DLD1 (cell line): ENCODE measurements at regions not wholly inside any gene's neighbourhood (a gene's known extent, or its start where the extent isn't known, plus 50 kb on each side); places are given as distances from the start of the nearest gene placed in this dataset.

Experiments
- in situ Hi-C: cut with HindIII; loops from 2 replicates; pipeline ENCODE4 v1.10.0; 2017; ENCODE audit warnings: low sequenced_read_pairs

DNA sequence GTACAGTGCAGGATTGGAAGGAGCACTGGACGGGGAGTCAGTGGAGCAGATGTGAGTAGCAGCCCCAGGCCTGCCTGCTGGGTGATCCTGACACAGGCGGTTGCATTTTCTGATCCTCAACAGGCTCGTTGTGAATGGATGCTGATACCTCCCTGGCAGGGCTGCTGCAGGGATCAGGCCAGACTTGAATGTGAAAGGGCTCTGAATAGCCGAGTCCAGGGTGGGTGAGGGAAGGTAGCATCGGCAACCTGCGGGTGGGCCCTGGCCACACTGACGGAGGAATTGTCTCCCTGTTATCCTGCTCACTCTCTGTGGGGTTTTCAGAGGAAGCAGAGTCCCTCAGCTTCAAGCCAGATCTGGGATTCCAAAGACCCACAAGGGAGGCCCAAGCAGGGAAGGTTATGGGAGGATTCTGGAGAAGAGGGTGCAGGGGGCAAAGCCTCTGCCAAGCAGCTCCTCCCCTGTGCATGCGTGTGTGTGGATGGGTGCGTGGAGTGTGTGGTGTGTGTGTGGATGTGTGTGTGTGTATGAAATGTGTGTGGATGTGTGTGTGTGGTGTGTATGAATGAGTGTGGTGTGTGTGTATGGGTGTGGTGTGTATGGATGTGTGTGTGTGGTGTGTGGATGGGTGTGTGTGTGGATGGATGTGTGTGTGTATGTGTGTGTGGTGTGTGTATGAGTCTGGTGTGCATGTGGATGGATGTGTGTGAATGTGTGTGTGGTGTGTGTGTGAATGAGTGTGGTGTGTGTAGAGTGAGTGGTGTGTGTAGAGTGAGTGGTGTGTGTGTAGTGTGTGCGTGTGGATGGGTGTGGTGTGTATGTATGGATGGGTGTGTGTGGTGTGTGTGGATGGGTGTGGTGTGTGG, 100.3 kb downstream of the UBIAD1 start:
- in situ Hi-C loops, result no loop called here

DNA sequence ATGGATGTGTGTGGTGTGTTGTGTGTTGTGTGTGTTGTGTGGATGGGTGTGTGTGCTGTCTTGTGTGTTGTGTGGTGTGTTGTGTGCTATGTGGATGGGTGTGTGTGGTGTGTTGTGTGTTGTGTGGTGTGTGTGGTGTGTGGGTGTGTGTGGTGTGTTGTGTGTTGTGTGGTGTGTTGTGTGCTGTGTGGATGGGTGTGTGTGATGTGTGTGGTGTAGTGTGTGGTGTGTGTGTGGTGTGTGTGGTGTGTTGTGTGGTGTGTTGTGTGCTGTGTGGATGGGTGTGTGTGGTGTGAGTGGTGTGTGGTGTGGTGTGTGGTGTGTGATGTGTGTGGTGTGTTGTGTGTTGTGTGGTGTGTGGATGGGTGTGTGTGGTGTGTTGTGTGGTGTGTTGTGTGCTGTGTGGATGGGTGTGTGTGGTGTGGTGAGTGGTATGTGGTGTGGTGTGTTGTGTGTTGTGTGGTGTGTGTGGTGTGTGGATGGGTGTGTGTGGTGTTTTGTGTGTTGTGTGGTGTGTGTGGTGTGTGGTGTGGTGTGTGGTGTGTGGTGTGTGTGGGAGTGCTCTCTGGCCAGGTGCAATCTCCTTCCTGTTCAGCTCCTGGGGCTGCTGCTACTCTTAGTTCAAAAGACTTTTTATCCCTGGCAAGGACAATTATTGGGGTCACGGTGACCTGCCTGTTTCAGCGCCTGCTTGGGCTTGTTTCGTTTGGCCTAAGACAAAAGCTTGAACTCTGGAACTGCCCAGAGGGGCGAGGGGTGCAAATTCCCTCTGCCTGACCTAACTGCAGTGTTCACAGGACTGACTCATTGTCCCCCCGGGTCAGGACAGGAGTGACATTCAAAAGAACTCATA, 101.1 kb downstream of the UBIAD1 start:
- in situ Hi-C loops, result no loop called here

DNA sequence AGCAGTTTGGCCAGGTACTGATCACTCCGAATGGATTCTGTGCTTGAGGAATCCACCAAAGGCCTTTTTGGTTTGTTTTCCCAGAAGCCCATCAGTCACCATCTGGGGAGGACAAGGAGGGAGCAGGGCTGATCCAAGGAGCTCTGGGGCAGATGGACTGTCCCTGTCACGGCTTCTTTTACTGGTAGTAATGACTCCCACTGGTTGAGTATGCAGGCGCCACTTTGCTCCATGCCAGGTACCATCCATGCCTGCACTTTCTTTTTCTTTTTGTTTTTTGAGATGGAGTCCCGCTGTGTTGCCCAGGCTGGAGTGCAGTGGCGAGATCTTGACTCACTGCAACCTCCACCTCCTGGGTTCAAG, 101.7 kb downstream of the UBIAD1 start:
- in situ Hi-C loops, result loop anchor here (5.0 kb wide), 1 partner anchor 68 kb away; no protein-coding TSS in a partner anchor

DNA sequence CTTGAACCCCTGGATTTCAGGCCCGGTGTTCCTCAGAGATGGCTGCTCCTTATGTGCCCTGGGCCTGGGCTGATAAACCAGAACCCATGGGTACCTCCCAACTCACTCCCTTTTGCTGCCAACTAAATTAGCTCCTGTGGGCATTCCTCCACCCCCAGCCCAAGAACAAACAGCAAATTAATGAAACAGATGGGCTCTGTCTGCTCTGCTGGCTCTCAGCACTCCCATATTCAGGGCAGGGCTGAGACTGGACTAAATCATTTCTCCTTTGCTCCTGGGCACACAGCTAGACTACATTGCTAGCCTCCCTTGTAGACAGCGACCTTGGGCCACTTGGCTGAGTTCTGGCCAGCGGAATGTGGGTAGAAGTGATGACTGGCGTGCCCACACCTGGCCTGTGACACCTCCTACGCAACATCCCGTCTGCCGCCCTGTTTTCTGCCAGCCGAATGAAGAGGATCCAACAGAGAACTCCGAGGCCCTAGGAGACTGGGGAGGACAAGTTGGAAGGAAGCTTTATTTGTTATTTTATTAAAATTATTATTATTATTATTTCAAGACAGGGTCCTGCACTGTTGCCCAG, 101.9 kb upstream of the DISP3 start:
- in situ Hi-C loops, result loop anchor here (5.0 kb wide), 1 partner anchor 65 kb away; no protein-coding TSS in a partner anchor

DNA sequence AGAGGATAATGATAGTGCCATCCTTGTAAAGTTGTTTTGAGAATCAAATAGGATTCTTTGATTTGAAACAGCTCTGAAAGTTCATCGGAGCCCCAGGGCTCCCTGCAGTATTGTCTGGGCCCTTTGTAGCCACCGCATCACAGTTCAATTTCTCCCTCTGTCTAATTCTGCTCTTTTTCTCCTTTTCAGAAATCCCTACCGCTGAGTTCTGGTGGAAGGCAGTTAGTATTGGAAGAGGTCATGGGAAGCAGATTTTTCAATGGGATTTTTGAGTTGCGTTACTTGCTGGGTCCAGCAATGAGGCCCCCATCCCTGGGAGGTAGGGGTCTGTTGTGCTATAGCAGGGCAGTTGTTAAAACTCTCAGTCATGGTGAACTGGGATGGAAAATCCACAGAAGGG, 101.0 kb upstream of the DISP3 start:
- in situ Hi-C loops, result loop anchor here (5.0 kb wide), 1 partner anchor 64 kb away; no protein-coding TSS in a partner anchor

GRCh38 chr1:11379851-11380250, 99.1 kb upstream of the DISP3 start:
- in situ Hi-C loops, result loop anchor here (5.0 kb wide), 1 partner anchor 62 kb away; no protein-coding TSS in a partner anchor

DNA sequence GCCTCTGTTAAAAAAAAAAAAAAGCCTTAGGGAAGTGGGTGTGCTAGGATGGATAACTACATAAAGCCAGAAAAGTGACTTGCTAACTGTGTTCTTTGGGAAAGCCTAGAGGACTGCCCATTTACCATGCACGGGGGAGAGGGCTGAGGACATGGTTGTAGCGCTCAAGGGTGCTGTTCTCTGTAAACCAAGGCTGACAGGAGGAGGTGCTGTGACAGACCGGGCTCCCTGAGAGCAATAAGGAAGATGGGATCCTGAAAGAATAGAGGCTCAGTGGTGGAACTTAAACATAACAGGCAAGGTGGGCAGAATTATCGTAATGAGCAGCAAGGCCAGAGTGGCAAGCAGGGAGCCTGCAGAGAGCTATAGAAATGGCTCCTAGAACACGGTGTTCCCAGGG, 98.5 kb upstream of the DISP3 start:
- in situ Hi-C loops, result no loop called here

GRCh38 chr1:11383553-11384169, 95.3 kb upstream of the DISP3 start:
- in situ Hi-C loops, result no loop called here

- in situ Hi-C loops, result no loop called here
Measured at GRCh38 chr1:11384170-11384554, 94.8 kb upstream of the DISP3 start.

DNA sequence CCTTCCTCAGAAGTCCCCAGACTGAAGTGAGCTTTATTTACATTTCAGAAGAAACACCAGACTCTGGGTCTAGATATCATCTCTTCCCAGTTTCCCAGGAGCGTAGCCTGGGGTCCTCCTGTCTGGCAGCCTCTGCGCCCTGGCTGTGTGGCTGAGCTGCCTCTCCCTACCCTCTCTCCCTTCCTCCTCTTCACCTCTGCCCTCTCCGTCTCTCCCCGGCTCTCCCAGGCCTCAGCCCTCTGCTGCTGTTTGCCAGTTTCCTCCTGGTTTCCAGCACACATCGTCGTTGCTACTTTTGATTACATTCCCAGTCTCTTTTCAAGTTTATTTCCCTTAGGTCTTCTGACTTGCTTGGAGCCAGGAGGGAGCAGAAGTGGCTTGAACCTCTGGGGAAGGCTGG, 91.1 kb upstream of the DISP3 start:
- in situ Hi-C loops, result no loop called here

DNA sequence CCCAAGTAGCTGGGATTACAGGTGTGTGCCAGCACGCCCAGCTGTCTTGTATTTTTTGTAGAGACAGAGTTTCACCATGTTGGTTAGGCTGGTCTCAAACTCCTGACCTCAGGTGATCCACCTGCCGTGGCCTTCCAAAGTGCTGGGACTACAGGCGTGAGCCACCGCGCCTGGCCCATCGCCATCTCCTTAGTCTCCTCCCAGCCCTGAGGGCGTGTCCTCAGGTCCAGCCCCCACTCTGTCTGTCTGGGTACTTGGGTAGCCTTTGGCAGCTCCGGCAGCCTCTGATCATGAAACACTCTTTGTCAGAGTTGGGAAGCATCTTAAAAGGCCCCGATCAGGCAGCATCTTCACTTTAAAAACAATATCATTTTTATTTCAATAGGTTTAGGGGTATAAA, 90.3 kb upstream of the DISP3 start:
- in situ Hi-C loops, result no loop called here

DNA sequence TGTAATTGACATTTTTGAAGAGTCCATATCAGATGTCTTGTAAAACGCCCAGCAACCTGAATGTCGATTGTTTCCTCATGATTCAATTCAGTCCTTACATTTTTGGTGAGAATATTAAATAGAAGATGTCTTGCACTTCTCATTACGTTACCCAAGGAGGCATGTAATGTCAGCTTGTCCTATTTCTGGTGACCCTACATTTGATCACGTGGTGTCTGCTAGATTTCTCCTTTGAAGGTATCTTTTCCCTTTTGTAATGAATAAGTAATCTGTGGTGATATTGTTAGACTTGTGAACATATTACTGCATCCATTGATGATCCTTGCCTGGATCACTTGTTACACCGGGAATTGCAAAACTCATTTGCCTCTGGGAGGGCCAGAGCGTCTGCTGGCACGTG, 87.6 kb upstream of the DISP3 start:
- in situ Hi-C loops, result no loop called here

DNA sequence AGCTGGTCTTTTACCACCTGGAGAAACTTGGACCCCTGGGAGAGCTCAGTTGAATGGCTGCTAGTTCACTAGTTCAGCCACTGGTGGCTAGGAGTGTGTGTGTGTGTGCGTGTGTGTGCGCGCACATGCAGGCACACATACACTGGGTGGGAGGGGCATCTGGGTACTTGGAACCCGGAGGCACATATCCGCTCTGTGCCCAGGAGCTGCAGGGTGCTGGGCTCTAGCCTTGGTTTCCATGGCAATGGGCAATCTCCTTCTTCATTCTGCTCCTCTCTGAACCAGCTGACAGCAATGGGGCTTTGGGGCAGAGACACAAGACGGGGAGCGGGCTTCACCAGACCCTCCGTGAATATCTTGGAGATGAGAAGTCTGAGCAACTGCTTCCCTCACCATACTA, 87.1 kb upstream of the DISP3 start:
- in situ Hi-C loops, result no loop called here

DNA sequence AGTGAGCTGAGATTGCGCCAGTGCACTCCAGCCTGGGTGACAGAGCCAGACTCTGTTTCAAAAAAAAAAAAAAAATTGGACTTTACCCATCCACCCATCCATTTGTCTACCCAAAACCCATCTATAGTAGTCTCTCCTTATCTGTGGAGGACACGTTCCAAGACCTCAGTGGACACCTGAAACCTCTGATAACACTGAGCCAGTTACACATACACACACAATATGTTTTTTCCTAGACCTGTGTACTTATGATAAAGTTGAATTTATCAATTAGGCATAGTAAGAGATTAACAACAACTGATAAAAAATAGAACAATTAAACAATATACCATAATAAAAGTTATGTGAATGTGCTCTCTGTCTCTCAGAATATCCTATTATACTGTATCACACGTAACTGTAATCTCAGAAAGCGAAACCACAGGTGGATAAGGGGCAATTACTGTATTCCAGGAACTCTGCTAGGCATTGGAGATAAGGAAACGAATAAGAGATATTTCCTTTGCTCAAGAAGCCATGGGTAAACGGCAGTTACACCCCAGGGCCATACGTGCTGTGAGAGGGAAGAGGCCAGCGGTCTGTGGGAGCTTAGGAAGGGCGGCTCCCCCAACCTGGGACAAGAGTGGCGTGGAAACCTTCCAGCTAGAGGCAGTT, 84.2 kb upstream of the DISP3 start:
- in situ Hi-C loops, result no loop called here

GRCh38 chr1:11395616-11396015, 83.3 kb upstream of the DISP3 start:
- in situ Hi-C loops, result no loop called here

DNA sequence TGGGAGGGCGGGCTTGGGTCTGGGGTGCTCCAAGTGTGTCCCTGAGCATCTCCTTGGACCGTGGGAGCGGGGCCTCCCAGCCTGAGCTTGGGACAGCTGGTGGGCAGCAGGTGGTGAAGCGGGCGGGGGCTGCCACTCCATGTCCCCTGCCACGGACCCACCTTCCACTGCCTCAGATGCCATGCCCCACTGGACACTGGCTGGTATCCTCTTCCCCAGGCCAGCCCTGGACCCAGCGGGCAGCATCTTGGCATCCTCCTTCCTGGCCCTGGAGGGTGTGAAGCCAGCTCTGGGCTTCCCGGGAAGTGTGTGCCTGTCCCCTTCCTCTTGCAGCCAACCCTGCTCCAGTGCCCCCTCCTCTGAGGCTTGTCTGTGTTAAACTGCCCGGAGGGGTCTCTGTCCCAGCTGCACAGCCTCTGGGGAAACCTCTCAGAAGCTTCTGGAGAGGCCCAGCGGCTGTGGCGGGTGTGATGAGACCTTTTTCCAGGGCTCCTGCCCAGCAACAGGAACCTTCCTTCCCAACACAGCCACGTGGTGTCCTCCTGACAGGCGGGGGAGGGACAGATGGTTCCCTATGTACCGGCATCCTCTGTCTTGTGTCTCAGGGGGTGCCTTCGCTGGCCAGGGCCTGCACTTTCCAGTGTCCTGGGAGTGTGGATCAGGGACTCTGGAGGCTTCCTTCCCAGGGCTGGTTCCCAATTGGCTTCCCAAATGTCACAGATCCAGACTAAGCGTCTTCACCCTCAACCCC, 81.6 kb upstream of the DISP3 start:
- in situ Hi-C loops, result no loop called here

DNA sequence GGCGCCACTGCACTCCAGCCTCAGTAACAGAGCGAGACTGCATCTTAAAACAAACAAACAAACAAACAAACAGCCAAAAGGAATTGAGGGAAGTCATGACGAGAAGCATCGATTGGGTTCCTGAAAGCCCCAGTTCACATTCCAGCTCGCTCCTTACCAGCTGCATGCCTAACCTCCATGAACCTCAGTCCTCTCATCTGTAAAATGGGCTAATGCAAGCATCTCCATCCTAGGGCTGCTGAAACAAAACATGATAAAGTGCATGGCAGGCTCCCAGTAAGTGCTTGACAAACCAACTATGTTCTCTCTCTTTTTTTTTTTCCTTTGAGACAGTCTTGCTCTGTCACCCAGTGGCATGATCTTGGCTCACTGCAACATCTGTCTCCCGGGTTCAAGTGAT, 79.7 kb upstream of the DISP3 start:
- in situ Hi-C loops, result no loop called here

DNA sequence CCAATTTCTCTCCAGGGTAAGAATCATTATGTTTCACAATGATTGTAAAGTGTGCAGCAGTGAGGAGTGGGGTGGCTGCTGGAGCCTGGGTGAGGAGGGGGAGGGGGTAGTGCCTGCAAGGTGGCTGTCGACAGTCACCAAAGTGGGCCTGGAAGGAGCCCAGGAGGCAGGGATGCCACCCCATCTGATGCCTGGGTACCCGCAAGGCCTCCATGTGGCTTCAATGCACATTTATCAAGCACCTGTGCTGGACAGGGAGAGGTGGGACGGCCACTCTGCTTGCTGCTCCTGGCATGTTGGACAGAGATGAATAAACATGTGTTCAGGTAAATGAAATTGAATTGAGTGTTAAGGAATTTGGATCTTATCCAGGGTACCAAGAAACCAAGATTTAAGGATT, 78.8 kb upstream of the DISP3 start:
- in situ Hi-C loops, result no loop called here

DNA sequence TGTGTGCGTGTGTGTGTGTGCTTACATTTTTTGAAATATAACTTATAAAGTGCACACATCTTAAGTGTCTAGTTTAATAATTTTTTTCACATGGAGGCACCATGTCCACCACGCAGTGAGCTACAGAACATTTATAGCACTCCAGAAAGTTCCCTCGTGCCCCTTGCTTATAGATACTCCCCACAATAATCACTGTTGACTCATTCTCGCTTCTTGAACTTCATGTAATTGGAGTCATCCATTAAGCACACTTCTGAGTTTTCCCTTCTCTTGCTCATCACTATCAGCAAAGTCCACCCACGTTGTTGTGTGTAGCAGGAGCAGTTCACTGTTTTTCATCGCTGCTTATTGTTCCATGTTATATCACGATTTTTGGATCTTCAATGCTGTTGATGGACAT, 78.4 kb upstream of the DISP3 start:
- in situ Hi-C loops, result no loop called here

- in situ Hi-C loops, result no loop called here
Measured at GRCh38 chr1:11406845-11407244, 72.1 kb upstream of the DISP3 start.
